SJSA1 (cell line): ENCODE measurements at regions not wholly inside any gene's neighbourhood (a gene's known extent, or its start where the extent isn't known, plus 50 kb on each side); places are given as distances from the start of the nearest gene placed in this dataset.
A peak's percentile ranks its signal among the peaks of the same experiment; 100 is the strongest.

Experiments
- DNase-seq, 2 experiments: peaks; one replicate each; pipeline ENCODE4 v3.0.0-alpha.2; 2015 to 2020; ENCODE audit warnings: low spot score in 2 of 2, low read depth in 1 of 2
- H3K27ac ChIP-seq: fragments of 250-450 bp; sonication (Bioruptor Pico); 2 replicates; pipeline ENCODE4 v1.5.1; 2020; ENCODE audit warnings: mild to moderate bottlenecking, moderate library complexity
- H3K27me3 ChIP-seq: fragments of 250-450 bp; sonication (Bioruptor Pico); replicated peaks from 2 replicates; pipeline ENCODE4 v1.5.1; 2020; ENCODE audit warnings: mild to moderate bottlenecking, moderate library complexity
- H3K36me3 ChIP-seq: fragments of 250-450 bp; sonication (Bioruptor Pico); 2 replicates; pipeline ENCODE4 v1.5.1; 2020; ENCODE audit warnings: mild to moderate bottlenecking
- H3K4me1 ChIP-seq: fragments of 250-450 bp; sonication (Bioruptor Pico); replicated peaks from 2 replicates; pipeline ENCODE4 v1.6.1; 2021; ENCODE audit warnings: mild to moderate bottlenecking
- H3K4me3 ChIP-seq: fragments of 250-450 bp; sonication (Bioruptor Pico); 2 replicates; pipeline ENCODE4 v1.5.1; 2020; ENCODE audit warnings: mild to moderate bottlenecking
- H3K9me3 ChIP-seq: fragments of 250-450 bp; sonication (Bioruptor Pico); replicated peaks from 2 replicates; pipeline ENCODE4 v1.5.1; 2020; ENCODE audit warnings: mild to moderate bottlenecking

DNA sequence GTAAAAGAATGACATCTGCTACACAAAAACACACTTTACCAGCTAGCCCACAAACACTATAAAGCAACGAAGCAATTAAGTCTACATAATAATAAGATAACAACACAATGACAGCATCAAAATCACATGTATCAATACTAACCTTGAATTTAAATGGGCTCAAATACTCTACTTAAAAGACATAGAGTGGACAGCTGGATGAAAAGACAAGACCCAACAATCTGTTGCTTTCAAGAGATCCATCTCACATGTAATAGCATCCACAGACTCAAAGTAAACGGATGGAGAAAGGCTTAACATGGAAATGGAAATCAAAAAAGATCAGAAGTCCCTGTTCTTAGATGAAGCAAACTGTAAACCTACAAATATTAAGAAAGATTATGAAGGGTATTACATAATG, 2175.9 kb downstream of the PCDH9 start:
- Histone ChIP-seq H3K36me3 (no peaks in the 10 kb centered on the region), H3K27me3 (no peaks in the 10 kb centered on the region), H3K9me3 (no peaks in the 10 kb centered on the region), H3K4me1 (no peaks in the 10 kb centered on the region), H3K27ac (no peak overlapping the region), H3K4me3 (no peak overlapping the region)
- DNase-seq = no peak

DNA sequence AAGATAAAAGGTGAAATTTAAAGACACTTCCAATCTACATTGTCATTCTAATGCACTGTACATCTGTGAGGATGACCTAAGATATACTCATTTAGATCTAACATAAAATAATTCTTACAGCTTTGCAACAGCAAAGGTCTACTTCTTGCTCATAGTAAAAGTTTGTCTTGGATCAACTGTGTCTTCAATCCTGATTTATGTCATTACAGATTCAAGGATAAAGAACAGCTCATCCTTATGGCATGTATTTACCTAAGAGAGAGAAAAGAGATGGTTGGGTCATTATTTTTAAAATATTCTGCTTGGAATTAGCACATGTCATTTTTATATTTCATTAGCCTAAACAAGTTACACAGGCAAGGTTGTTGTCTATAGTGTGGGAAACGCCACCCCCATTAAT, 2193.1 kb downstream of the PCDH9 start:
- Histone ChIP-seq H3K27ac (no peak overlapping the region), H3K27me3 (no peaks in the 10 kb centered on the region), H3K4me1 (no peaks in the 10 kb centered on the region), H3K4me3 (no peak overlapping the region), H3K9me3 (no peaks in the 10 kb centered on the region), H3K36me3 (no peaks in the 10 kb centered on the region)
- no peak for DNase-seq

DNA sequence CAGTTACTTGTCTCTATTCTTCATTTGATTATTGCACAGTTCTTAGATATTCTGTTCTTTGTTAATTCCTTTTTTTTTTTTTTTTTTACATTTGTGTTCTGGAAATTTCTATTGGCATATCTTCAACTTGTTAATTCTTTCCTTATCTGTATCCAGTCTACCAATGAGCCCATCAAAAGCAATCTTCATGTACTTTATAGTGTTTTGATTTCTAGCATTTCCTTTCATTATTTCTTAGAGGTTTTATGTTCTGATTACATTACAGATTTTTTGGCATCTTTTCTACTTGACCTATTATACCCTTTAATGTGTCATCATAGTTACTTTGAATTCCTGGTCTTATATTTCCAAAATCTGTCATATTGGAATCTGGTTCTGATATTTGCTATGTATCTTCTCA, 2194.8 kb downstream of the PCDH9 start:
- H3K4me3 ChIP-seq = no peak overlapping the region
- no peaks in the 10 kb centered on the region for H3K27me3 ChIP-seq
- no peaks in the 10 kb centered on the region for H3K4me1 ChIP-seq
- no peak overlapping the region for H3K27ac ChIP-seq
- H3K36me3 ChIP-seq = no peaks in the 10 kb centered on the region
- H3K9me3 ChIP-seq = no peaks in the 10 kb centered on the region; the same call in 1 of the 2 replicates
- no peak for DNase-seq

DNA sequence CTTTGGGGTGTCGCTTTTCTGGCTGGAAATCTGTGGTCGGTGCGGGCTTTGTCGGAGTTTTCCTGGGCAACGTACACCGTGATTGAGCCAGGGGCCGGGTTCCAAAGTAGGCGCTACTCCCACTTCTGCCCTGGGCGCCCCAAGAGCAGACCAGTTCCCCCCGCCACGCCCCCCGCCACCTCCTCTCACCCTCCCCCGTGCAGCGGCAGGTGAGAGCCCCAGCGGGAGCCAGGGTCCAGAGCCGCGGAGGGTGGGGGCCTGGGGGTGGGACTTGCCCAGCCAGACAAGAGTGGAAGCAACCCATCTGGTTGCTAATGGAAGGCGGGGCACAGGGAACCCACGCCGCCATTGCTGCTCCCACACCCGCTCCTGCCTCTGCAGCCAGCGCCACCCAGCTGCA, 2195.9 kb downstream of the PCDH9 start:
- Histone ChIP-seq H3K27ac (no peak overlapping the region), H3K4me1 (no peaks in the 10 kb centered on the region), H3K9me3 (no peaks in the 10 kb centered on the region; the same call in 1 of the 2 replicates), H3K4me3 (no peak overlapping the region), H3K36me3 (no peaks in the 10 kb centered on the region), H3K27me3 (no peaks in the 10 kb centered on the region)
- DNase-seq = no peak

DNA sequence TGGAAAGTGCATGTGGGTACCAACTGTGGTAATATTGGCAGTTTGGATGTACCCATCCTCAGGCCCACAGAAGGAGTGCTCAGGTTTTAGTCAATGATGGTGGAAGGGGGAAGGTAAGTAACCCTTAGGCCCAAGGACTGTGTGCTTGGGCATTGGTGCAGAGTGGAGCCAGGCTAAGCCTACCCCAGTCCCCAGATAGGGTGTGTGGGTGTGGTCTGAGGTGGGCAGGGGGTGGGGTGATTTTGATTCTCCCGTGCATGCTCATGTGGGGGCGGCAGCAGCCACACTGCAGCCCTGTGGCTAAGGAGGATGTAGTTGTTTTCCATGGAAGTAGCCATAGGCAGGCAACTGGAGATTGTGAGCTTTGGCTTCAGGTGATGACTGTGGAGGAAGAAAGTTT, 2197.3 kb downstream of the PCDH9 start:
- Histone ChIP-seq H3K4me3 (no peak overlapping the region), H3K27ac (no peak overlapping the region), H3K27me3 (no peaks in the 10 kb centered on the region), H3K9me3 (no peaks in the 10 kb centered on the region; the same call in 1 of the 2 replicates), H3K4me1 (no peaks in the 10 kb centered on the region), H3K36me3 (no peaks in the 10 kb centered on the region)
- DNase-seq = no peak

DNA sequence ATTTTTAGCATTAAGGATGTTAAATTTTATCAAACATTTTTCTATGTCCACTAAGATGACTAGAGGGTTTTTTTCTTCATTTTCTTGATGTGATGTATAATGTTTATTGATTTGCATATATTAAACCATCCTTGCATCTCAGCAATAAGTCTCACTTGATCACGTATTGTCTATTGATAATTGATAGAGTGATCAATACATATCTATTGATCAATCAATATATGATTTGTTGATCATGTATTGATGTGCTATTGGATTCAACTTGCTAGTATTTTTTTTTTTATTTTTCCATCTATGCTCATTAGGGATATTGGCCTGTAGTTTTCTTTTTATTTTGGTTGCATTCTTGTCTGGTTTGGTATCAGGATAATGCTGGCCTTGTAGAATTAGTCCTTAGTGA, 2202.0 kb downstream of the PCDH9 start:
- Histone ChIP-seq H3K27me3 (no peaks in the 10 kb centered on the region), H3K36me3 (no peaks in the 10 kb centered on the region), H3K27ac (no peak overlapping the region), H3K4me3 (no peak overlapping the region), H3K4me1 (no peaks in the 10 kb centered on the region), H3K9me3 (no peaks in the 10 kb centered on the region; the same call in 1 of the 2 replicates)
- DNase-seq = no peak

DNA sequence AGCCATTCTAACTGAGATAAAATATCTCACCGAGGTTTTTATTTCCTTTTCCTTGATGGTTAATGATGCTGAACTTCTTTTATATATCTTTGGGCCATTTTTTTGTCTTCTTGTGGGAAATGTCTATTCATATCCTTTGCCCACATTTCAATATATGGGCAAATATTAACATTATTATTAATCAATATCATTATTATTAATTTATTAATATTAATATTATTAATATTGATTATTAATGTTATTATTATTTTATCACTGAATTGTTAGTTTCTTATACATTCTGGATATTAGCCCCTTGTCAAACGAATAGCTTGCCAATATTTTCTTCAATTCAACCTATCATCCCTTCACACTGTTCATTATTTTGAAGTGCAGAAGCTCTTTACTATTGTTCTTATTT, 2203.6 kb downstream of the PCDH9 start:
- Histone ChIP-seq H3K36me3 (no peaks in the 10 kb centered on the region), H3K4me1 (peaks cover 4% of the 10 kb centered on the region; the same call in 1 of the 2 replicates), H3K27ac (no peak overlapping the region), H3K27me3 (no peaks in the 10 kb centered on the region), H3K4me3 (no peak overlapping the region), H3K9me3 (no peaks in the 10 kb centered on the region; the same call in 1 of the 2 replicates)
- DNase-seq = no peak

DNA sequence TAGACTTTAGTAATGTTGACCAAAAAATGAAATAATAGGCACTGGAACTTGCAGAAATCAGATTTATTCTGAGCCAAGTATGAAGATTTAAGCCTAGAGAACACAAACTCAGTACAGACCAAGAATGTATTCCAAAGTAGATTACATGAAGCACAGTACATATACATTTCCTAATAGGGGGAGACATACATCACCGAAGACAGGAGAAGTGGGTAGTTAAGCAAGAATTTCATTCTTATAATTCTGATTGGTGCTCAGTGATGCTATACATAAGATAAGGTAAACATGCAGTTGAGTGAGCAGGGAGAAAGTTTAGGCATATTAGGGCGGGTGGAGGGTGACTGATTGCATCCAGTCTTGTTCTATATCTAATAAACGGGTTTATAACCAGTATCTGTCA, 2218.8 kb downstream of the PCDH9 start:
- Histone ChIP-seq H3K9me3 (no peaks in the 10 kb centered on the region), H3K27me3 (no peaks in the 10 kb centered on the region), H3K36me3 (no peaks in the 10 kb centered on the region), H3K27ac (no peak overlapping the region), H3K4me3 (no peak overlapping the region), H3K4me1 (no peaks in the 10 kb centered on the region)
- no peak for DNase-seq

DNA sequence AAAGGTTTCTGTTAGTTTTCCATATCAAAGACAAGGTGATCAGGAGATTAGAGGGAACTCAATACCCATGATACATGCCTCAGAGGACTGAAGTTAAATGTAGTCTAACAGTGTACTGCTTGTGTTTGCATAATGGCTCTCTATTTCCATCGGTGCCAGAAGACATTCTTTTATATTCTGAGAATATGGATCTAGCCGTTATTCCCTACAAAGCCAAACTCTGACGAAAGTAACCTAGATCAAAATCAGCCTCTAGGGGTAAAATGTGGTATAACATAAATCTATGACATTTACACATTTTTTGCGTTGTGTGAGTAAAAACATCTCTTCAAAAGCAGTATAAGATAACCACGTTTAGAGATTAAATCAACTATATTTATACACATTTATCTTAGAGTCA, 2232.7 kb downstream of the PCDH9 start:
- DNase-seq = no peak
- H3K27me3 ChIP-seq = no peaks in the 10 kb centered on the region
- no peaks in the 10 kb centered on the region for H3K9me3 ChIP-seq
- H3K4me3 ChIP-seq = no peak overlapping the region
- peaks cover 12% of the 10 kb centered on the region for H3K4me1 ChIP-seq
- no peak overlapping the region for H3K27ac ChIP-seq
- no peaks in the 10 kb centered on the region for H3K36me3 ChIP-seq

DNA sequence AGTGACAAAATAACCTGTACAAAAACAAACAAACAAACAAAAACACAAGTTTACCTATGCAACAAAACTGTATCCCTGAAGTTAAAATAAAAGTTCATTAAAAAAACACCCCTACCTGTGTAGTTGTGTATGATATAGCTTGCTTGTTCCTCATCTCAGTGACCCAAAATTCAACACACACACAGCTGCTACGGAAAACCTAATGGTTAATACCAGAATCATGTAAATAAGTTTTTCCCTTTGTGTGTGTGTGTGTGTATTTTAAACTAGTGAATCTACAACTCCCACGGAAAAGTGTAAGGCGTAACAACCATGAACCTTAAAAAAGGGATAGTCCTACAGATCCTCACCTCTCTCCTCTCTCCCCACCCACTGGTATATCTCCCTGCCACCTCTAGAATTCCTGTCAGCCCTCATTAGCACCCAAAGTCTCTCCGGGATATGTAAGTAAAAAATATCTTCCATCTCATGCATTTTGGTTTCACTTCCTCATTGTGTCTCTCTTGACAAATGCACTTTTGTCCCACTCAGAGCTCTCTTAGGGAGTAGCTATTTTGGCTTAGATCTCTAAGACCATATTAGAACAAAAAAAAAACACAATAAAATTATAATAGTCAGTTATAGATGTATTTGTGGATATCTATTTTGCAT, 2236.5 kb downstream of the PCDH9 start:
- no peak for DNase-seq
- no peaks in the 10 kb centered on the region for H3K9me3 ChIP-seq
- peaks cover 17% of the 10 kb centered on the region for H3K4me1 ChIP-seq

DNA sequence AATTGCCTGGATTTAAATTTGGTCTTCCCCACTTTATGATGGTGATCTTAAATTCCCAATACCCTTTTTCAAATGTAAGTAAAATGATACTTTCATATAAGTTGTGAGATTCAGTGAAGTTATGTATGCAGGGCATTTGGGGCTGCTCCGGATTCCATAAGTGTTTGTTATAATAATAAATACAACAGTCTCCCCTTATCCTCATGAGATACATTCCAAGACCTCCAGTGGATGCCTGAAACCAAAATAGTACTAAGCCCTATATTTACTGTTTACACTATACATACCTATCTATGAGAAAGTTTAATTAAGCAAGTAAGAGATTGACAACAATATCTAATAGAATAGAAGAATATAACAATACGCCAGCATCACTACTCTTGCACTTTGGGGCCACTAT, 2237.8 kb downstream of the PCDH9 start:
- DNase-seq = no peak
- no peak overlapping the region for H3K4me3 ChIP-seq
- H3K9me3 ChIP-seq = no peaks in the 10 kb centered on the region
- H3K27ac ChIP-seq = peak overlapping the region; percentile 42; the same call in 1 of the 2 replicates
- H3K36me3 ChIP-seq = no peaks in the 10 kb centered on the region
- H3K4me1 ChIP-seq = peaks cover 17% of the 10 kb centered on the region
- no peaks in the 10 kb centered on the region for H3K27me3 ChIP-seq

More for the DNA sequence above, 2236.5 kb downstream of the PCDH9 start:
- Histone ChIP-seq H3K4me3 (no peak overlapping the region), H3K27ac (no peak overlapping the region), H3K36me3 (no peaks in the 10 kb centered on the region), H3K27me3 (no peaks in the 10 kb centered on the region)

DNA sequence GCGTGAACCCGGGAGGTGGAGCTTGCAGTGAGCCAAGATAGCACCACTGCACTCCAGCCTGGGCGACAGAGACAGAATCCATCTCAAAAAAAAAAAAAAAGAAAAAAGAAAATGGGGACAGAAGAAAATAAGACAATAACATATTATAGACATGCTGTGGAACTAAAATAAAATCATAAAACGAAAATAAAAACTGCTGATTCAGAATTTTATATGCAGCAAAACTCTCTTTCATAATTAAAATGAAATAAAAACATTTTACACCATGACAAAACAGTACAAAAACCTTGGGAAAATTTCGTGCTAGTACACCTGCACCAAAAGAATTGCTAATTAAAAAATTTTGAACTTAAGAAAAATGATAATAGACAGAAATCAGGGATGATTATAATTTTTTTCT, 2245.1 kb downstream of the PCDH9 start:
- Histone ChIP-seq H3K27ac (no peak overlapping the region), H3K9me3 (no peaks in the 10 kb centered on the region), H3K27me3 (no peaks in the 10 kb centered on the region), H3K36me3 (no peaks in the 10 kb centered on the region), H3K4me3 (no peak overlapping the region), H3K4me1 (no peaks in the 10 kb centered on the region)
- DNase-seq = no peak

DNA sequence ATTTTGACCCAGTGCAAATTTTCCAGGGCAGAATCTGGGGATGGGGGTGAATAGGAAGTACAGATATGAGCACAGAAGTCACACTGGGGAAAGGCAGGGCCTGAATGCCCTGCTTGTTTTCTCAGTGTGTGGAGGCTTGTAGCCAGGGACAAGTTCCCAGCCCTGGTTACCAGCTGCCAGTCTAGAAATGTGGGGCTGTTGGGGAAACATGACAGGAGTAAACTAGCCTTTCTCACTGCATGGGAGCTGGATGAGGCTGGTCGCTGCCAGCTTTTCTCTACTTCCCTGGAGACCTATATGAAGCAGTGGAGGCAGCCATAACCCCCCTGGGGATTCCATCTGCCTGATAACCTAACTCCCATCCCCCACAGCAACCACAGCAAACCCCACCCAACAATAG, 2267.7 kb downstream of the PCDH9 start:
- Histone ChIP-seq H3K27ac (no peak overlapping the region), H3K27me3 (no peaks in the 10 kb centered on the region), H3K9me3 (no peaks in the 10 kb centered on the region), H3K4me1 (no peaks in the 10 kb centered on the region), H3K4me3 (no peak overlapping the region), H3K36me3 (no peaks in the 10 kb centered on the region)
- DNase-seq = no peak

DNA sequence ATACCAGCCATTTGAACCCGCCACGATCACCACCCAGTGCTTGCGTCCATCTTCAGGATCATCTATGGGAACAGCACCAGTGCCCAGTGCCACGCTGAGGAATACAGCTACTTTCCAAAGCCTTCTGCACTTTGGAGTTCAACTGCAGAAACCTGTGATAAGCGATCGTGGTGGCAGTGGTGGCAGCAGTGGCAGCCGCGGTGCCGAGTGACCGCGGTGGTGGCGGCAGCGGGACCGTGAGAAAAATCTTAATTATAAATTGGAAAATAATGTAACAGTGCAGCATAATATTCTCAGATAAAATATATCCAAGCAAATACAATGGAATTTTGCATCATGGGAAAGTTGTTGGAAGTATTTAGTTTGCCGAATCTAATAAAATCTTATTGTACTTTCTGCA, 2270.9 kb downstream of the PCDH9 start:
- no peaks in the 10 kb centered on the region for H3K4me1 ChIP-seq

DNA sequence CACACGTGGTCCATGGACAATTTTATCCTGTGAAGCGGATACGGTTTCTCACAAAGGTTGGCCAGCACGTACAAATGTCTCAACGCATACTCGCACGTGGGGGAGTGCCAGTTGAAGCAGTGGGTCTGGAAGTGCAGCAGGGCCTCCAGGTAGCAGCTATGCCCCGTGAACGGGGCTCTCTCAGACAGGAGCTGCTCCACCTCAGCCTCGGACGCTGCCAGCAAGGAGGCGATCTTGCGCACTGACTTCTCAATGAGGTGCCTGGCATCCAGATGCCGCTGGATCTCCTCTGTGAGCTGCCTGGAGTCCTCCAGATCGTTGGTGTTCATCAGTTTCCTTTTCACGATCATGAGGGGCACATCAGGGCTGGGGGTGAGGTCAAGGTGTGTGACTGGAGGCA, 2272.0 kb downstream of the PCDH9 start:
- DNase-seq = no peak
- H3K9me3 ChIP-seq = no peaks in the 10 kb centered on the region
- H3K36me3 ChIP-seq = no peaks in the 10 kb centered on the region
- no peaks in the 10 kb centered on the region for H3K4me1 ChIP-seq
- H3K4me3 ChIP-seq = no peak overlapping the region
- no peak overlapping the region for H3K27ac ChIP-seq
- H3K27me3 ChIP-seq = no peaks in the 10 kb centered on the region

More for the DNA sequence above, 2270.9 kb downstream of the PCDH9 start:
- DNase-seq = no peak
- no peaks in the 10 kb centered on the region for H3K36me3 ChIP-seq
- no peaks in the 10 kb centered on the region for H3K27me3 ChIP-seq
- H3K4me3 ChIP-seq = no peak overlapping the region
- H3K27ac ChIP-seq = no peak overlapping the region
- H3K9me3 ChIP-seq = no peaks in the 10 kb centered on the region
